DMS 273 treated with DMSO at 0.1 percent for 48 hours (cell line): ENCODE measurements at regions not wholly inside any gene's neighbourhood (a gene's known extent, or its start where the extent isn't known, plus 50 kb on each side); places are given as distances from the start of the nearest gene placed in this dataset.
"Not testable (repeated sequence)": the region's sequence is repeated elsewhere in the genome, so short reads cannot be mapped to it uniquely, and the experiment has no call there.

Source experiments
- DNase-seq: peaks from one replicate; lab custom pipeline; 2025; lab: John Stamatoyannopoulos, UW

DNA sequence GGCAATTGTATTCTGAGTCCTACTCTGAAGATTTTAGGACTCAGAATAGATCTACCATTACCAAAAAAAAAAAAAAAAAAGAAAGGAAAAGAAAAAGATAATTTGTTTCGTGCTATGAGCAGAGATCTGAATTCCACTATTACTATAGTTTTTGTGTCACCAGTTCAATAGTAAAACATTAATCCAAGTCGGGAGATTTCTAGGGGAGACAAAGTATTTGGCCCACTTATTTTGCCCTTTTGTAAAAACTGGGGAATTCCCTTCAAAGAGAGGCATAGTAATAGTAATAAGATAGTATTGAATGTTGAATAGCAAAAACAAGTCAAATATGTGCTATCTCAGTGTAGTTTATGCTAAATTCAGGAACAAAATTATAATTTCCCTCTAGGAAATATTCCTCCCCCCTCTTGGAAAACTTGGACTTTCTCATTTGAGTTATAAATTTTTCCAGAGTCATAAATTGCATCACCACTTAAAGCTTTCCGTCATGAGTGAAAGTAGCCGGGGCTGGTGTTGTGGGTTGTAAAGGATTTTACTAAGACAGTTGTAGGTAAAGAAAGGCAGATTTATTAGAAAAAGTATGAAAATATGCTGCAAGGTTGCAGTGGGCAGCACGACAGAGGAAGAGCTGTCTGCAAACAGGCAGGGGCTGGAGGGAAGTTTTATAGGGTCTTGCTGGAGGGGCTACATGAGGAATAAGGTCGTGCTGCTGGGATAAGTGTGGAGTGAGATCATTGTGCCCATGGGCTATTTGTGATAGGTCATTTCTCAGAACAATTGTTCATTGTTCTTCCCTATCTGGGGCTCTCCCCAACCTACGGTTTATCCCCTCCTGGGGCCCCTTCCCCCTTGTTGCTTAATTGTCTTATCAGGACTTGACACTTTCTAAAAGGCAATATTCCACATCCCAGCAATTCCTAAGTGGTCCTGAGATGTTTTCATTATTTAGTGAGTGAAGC is 1009.9 kb downstream of the PLA2G4A start:
- no peak for DNase-seq

DNA sequence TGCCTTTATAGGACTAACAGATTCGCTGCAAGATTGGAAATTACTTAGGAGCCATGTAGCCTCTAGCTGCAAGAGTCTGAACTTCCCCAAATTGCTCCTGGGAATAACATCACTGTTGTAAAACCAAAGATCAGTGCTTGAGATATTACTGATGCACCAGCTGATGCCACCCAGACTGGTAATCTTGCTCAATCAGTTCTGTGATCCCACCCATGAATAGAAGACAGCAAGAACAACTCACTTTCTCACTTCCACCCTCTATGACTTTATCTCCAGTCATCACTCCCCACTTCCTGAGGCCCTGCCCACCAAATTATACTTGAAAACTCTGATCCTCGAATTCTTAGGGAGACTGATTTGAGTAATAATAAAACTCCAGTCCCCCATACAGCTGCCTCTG is 1011.1 kb downstream of the PLA2G4A start:
- DNase-seq, result no peak

DNA sequence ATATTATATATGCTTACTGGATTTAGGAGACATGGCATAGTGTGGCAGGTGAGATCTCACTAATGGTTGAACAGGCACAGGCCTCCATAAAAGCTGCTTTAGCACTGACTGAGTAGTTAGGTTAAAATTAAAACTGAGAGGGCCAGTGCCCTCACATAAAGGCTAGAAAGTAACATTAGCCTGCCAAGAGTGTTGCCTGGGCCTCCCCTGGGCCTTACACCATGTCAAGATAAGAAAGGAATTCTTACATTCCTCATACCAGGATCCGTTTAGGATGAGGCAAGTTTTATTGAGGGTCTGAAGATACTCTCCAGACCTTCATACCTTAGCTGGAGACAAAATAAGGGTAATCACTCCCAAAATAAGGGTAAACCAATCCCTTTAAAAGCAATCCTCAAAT is 1011.8 kb downstream of the PLA2G4A start:
- DNase-seq, result no peak

DNA sequence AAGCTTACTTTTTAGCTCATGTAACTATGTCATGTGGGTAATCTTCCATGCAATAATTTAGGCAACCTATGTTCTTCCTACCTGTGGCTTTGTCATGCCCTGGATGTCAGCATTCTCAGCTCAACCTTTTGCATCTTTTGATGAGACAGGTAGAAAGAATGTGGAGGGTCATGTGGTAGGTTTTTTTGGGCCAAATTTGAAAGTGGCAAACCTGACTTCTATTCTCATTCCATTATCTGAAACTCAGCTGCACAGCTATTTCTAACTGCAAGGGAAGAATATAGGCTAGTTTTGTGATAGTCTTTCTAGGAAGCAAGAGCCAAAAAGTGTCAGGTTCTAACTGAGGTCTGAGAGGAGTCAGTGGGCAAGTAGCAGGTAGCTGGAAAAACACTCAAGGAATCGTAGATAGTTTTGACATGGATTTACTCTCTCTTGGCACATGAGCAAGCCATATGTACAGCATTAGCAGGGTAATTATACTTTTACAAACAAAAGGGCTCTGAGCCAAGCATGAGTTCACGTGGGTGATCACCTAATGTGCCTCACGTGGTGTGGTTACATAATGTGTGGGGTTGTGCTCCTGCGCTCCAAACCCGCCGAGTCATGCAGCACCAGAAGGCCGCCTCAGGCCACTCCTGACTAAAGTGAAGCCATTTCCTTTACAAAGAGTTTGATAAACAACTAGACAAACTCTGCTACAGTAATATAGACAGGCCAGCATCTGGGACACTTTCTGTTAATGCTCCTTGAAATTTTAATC is 1013.8 kb downstream of the PLA2G4A start:
- DNase-seq, result peak; percentile 97

DNA sequence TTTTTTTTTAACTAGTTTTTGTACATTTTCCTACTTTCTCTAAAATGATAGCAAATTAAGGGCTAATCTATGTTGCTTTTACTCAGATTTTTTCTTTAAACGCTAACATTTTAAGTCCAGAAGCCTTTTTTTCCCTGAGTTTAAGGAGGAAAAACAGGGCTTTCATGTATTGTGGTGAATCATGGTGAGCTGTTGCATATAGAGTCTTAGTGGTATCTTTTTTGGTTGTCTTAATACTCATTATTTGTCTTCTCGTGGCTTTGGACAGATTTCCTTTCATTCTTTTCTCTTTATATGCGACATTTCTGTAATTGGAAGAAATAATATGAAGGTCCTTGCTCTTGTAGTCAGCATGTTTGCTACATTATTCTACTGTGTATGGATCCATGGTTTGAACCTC is 1015.6 kb downstream of the PLA2G4A start:
- no peak for DNase-seq

DNA sequence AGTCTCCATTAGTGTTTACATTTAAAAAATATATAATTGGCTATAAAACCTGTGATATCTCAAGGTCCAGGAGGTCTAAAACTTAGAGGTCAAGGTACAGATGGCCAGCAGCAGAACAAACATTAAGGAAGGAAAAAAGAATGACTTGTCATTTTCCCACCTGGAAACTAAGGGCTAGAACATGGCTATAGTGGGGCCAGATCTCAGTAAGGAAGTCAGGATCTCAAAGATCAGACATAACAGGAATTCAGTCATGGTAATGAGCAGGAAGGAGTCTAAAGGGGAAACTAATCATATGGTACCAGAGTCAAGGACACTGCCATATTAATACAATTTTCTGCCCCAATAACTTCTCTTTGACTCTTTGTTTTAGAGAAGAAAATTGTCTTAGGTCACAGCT is 1018.8 kb downstream of the PLA2G4A start:
- no peak for DNase-seq

DNA sequence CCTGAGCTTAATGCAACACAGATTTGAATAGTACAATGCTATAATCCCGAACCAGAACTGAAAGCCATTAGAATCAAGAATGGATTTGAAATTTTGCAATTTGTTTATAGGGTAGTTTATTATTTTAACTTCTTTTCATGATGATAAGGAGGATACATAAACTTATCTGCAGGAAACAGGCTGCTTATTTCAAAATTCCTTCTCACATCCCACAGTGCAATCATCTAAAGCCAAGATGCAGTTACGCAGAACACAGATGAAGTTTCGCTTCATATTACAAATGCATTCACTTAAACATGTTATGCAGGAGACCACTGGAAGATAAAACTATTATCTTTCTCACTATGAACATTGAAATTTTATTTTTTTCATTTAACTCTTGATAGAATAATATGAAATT is 1019.6 kb downstream of the PLA2G4A start:
- DNase-seq, result no peak

DNA sequence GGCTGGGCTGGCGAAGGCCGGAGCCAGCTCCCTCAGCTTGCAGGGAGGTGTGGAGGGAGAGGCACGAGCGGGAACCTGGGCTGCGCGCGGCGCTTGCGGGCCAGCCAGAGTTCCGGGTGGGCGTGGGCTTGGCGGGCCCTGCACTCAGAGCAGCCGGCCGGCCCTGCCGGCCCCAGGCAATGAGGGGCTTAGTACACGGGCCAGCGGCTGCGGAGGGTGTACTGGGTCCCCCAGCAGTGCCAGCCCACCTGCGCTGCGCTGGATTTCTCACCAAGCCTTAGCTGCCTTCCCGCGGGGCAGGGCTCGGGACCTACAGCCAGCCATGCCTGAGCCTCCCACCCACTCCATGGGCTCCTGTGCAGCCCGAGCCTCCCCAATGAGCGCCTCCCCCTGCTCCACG is 1021.4 kb downstream of the PLA2G4A start:
- DNase-seq, result not testable (repeated sequence)

DNA sequence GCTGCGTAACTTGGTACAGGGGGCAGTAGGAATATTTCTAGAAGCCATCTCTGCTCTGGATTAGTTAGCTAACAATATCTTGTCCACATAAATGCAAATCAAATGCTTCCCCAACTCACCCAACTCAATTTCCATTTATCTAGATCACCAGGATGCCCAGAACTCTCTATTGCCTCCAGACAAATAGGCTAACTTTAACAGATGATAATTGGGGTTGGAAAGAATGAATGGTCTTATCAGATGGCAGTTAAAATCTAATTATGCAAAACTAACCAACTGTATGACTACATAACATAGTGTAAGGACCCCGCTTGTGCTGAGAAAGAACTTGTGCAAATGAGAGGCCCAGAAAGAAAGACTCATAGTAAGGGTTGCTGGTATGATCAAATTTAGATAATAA is 1024.8 kb downstream of the PLA2G4A start:
- no peak for DNase-seq

DNA sequence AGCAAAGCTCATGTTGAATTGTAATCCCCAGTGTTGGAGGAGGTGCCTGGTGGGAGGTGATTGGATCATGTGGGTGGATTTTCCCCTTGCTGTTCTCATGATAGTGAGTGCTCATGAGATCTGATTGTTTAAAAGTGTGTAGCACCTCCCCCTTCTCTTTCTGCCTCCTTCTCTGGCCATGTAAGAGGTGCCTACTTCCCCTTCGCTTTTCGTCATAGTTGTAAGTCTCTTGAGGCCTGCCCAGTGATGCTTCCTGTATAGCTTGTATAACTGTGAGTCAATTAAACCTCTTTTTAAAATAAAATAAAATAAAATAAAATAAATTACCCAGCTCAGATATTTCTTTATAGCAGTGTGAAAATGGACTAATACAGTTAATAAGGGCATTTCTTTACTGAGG is 1025.7 kb downstream of the PLA2G4A start:
- DNase-seq, result no peak

DNA sequence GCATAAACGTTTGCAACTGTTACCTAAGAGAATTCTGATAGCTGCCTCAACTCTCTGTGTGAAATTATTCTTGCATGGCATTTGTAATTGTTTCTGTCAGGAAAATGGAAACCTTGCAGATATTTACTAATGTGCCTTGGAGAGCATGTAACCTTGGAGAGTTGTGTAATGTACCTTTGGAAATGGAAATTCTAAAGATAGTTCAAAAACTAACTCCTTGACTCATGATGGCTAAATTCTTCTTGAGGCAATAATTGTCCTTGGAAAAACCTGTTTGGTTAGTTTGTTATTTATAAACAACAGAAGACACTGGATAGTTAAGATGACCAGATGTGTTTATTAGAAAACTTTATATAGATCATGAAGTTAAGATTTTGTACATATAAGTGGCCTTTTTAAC is 1033.8 kb downstream of the PLA2G4A start:
- no peak for DNase-seq

DNA sequence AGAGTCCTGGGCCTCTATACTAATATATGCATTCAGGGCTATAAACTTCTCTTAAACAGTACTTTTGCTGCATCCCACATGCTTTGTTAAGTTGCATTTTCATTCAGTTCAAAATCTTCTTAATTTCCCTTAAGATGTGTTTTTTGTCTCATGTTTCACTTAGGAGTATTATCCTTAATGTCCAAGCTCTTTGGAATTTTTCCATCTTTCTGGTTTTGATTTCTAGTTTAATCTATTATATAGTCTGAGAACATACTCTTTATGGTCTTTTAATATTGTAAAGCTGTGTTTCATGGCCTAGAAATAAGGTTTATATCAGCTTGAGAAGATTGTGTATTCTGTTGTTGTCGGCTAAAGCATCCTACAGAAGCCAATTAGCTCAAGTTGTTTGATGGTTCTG is 1041.8 kb downstream of the PLA2G4A start:
- no peak for DNase-seq

DNA sequence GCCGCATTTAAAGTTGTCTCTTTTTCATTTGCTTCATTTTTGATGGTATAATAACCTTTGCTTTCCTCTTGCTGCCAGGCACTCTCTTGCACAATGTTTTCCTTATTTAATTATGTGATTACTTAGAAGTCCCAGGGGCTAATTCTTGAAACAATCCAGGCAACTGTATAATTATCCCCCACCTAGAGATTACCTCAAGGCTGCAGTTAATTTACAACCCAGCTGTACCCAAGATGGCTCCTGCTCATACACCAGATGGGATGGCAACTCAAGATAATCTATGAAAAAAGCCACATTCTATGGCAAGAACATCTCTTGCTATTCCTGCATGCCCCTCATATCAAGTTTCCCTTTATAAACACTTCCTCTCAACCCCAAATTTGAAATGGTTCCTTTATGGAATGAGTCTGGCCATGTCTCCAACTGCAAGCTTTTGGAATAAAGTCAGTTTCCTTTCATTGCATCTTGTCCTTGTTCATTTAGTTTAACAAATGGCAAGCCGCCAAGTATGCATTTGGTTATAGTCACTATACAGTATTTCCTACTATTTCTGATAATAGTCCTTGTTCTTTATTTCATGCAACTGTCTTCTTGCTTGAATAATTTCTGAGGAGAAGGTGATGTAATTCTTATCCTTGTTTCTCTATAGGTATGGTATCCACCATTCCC is 1042.6 kb downstream of the PLA2G4A start:
- DNase-seq, result peak; percentile 97

DNA sequence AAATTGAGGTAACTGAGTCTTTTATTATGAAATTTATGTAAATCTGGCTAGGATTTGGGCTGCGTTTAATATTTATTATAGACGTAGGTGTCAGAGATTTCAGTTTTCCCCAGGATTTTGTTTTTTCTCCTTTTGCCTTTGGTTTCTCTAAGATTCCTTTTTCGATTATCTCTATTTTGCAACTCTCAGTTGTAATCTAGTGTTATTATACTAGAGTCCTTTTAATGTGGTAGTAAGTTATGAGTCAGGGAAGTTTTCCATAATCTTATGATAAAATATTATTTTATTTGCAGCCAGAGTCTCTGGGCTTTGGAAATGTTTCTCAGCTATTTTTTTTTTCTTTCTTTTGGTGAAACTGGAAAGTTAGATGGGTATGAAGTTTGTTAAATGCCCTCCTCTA is 1043.8 kb downstream of the PLA2G4A start:
- no peak for DNase-seq

DNA sequence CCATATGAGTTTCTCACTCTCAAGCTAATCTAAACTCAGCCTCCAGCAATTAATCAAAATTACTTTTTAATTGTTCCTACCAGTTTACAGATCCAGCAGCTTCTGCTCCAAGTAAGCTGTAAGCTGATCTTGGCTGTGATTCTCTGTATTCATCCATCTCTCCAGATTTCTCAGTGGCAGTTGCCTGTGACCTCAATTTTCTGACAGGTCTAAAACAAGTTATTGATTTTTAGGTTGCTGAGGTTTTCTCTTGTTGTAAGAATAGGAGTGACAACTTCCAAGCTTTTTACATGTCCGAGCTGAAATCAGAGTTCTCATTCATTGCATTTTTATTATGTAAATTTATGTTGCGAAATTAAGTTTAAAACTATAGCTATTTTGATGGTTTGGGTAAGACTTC is 1044.4 kb downstream of the PLA2G4A start:
- DNase-seq, result no peak

DNA sequence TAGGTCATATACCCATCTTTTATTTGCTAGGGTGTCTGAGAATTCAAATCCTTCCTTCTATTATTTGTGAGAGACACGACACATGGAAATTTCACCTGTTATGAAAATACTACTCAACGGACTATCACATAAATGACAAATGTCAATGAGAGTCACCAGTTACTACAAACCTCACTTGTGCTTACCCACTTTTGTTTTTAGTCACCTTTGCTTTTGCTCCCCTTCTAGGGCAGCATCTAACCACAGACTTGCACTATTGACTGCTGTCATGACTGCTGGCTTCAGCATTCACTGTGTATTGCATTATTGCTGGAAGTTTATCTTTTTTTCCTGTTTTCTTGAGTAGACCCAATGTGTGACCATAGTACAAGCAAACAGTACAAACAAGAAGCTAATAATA is 1048.0 kb downstream of the PLA2G4A start:
- DNase-seq, result no peak

DNA sequence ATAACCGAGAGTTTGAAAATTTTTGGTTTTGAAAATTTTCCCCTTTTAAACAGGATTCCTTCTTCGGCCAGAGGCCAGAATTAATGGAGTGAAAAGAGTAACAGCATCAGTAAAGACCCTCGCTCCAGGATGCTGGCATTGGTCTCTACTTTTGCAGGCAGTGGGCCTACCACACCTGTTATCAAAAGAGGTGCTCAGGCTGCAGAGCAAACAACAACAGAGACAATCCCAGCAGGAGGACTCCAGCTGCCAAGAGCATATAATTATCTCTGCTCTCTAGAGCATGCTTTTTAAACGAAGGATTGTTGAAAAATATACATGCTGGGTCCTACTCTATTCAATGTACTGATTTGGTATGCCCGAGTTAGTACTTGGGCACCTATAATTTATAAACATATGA is 1048.5 kb downstream of the PLA2G4A start:
- DNase-seq, result peak; percentile 82

DNA sequence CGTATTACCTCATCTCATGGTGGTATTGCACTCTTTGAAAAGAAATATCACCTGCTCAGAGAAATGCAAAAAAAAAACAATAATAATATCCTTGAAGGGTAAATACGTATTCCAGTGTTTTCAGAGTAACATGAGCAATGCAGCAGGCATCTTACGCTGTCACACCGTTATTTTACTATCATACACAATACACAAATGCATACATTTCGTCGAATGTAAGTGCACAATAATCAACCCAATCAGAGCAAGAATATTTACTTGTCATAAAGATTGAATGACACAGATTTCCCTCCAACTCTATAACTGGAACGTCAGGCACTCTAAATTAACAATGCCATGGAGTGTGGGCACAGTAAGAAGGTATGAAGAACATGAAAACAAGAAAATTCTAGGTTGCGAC is 1050.1 kb downstream of the PLA2G4A start:
- no peak for DNase-seq

DNA sequence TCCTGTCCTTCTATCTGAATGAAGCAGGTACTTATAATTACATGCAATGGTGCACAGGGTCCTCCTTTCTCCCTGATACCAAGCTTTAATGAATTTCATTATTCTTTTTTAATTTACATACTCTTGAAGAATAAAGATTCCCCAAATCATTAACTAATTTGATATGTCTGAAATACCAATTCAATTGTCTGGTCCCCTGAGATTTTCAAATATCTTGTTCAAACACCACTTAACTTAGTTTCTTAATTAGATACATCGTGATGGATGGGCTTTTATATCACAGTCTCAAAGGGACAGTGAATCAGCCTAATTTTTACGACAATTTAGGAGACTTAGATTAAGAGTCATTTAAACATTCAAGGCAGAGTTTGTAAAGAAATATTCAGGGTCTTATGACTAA is 1054.6 kb downstream of the PLA2G4A start:
- DNase-seq, result no peak

DNA sequence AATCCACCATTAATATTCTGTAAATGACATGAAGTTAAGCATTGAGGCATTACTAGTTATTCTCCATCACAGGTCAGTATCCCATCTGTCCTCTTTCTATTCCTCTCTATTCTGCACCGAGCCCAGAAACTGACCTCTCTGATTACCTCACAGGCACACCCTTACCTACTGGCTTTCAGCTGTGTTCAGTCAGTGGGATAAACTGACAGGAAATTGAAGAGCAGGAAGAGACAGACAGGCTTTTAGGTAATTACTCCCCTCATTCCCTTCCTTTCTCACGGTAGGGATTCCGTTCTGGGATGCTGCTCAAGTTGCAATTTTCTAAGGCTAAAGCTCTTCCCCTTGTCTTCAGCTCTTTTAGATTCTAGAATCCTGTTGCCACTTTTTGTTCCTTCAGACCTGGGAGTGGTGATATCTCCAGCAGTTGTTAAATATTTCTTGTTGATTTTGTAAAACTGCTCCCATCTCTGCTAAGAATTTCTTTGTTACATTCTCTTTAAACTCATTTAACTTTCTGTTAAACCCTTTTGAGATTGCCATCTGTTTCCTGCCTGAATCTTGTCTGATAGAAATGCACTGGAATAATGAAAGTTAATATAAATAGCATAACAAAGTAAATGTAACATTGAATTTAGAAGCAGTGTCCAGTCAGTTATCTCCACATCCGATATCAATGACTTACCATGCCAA is 1063.4 kb downstream of the PLA2G4A start:
- peak; percentile 28 for DNase-seq

DNA sequence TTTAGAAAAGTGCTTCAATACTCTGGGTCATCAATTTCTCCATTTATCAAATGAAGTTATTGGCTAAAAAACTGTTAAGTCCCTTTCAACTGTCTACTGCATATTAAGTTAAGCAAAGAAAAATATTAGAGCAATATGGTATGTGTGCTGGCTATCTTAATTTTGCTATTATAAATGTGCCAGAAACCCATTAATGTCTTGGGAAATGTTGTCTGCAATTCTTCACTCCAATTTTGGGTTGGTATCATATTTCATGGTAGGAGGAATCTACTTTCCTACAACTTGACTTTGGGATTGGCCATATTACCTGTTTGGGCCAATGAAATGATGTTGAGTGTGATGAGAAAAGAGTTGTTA is 1063.9 kb downstream of the PLA2G4A start:
- DNase-seq, result no peak

DNA sequence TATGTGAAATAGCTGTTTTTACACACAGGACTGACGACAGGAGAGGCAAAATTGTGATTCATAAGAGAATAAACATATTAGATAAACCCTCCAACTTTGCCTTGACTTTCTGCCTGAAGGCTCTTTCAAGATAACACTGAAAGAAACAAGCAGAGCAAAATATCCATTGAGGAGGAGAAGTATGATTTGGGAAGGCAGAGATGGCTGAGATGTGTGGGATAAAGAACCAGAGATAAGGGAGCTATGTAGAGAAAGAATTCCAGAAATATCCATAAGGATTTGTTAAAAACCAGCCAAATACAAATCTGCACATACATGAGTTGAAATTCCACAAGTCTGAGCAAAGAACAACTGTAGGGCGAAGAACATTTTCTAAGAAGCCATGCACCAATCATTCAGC is 1064.7 kb downstream of the PLA2G4A start:
- DNase-seq, result no peak
